GM19463 (cell line): ENCODE measurements at regions not wholly inside any gene's neighbourhood (a gene's known extent, or its start where the extent isn't known, plus 50 kb on each side); places are given as distances from the start of the nearest gene placed in this dataset.
"Not testable (repeated sequence)": the region's sequence is repeated elsewhere in the genome, so short reads cannot be mapped to it uniquely, and the experiment has no call there.

ENCODE experiments used
- ATAC-seq: cut with Tn5 transposase; IDR thresholded peaks from one replicate; pipeline ENCODE4 v1.9.1; 2021; ENCODE audit warnings: mild to moderate bottlenecking, moderate library complexity; ENCODE audit not compliant: unreplicated experiment

DNA sequence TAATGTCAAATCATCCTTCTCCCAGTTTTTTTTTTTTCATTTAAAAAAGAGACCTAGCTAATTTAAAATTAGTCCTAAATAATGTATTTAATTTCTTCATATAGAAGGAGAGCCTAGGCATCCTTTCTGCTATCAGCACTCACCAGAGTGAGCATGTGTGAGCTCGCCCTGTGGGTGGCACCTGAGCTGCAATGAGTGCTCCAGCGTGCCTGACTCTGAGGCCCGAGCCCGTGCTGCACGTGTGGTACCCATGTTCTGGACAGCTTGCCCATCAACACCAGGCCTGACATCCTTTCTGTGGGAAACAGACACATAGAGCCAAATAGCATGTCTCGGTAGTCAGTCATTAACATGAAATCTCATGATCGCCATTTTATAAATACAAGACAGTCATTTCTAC is 381.4 kb downstream of the DTWD2 start:
- no peak for ATAC-seq

- ATAC-seq = no peak
These were observed 382.6 kb downstream of the DTWD2 start for GRCh38 chr5:118605761-118606160.

DNA sequence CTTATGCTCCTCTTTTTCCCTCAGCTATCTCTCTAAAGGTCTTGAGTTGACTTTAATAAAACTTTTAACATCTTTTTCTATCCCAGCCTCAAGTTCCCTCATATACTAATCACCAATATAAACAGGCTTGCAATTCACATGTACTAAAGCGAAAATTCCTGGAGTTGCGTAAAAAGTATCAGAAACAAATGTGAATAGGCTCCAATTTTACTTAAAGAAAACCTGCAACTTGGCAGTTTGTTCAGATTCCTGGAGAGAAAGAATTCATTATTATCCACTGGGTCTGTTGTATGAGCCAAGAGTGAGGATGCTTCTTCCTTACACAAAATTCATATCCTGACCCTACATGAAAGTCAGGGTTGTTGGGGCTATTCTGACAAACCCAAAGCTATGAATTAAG is 384.2 kb downstream of the DTWD2 start:
- no peak for ATAC-seq

DNA sequence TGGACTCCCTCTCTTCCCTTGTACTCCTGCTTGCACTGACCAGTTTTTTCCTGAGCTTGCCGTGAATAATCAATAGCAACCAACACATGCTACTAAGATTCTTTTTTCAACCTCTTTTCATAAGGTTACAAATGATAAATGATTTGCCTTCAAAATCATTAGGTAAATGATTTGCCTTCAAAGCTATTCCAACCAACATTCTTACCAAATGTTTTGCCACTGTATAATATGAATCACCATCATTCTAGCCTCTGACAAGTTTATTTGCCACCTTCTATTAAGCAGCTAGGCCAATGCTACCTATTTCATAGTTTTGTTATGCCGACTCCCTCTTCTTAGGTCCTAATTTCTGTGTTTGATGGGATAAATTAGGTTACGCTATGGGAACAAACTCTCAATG is 385.1 kb downstream of the DTWD2 start:
- no peak for ATAC-seq

- ATAC-seq = no peak
These were observed 390.0 kb downstream of the DTWD2 start for GRCh38 chr5:118598311-118598710.

DNA sequence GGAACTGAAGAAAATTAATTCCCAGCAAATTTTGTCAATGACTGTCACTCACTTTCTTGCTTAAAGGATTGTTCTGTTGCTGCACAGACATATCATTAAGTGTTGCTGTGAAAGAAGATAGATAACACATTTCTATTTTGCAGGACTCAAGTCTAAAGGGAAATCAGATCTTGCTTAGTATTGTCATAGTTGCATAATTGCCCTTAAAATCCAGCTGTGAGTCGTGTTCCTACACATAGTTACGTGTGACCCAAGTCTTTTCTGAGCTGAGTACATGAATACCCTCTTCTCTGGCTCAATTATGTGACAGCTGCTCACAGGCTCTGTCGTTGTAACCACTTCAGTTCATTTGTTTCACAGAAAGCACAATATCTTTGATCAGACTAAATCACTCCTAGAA is 390.8 kb downstream of the DTWD2 start:
- no peak for ATAC-seq

DNA sequence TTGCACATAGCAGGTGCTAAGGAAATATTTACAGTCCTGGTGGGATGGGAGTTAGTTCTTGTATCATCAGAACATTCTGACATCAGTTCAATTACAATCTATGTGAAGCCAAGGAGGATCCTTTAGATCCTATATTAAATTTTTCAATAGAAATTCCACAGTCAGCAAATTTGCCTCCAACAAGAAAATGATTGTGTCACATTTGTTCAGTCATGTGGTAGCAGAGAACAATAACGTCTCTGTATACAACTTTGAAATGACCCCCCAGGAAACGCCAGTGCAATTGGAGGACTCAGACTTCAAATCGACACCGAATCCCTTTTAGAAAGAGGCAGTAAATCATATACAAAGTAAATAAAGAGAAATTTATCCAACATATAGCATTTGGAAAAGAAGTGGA is 392.1 kb downstream of the DTWD2 start:
- no peak for ATAC-seq

DNA sequence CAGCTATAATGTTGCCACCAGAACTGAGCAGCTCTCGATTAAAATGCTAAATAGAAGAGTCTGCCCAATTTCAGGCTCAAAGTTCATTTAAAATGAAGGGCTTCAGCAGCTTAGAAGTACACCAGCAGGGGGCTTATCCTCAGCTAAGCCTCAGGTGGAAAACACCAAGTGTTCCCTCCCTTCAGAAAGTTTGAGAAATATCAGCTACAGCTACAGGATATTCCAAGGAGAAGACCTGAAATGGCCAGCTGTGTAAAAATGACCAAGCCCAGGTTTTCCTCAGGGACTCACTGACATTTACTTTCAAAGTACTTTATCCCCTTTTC is 395.4 kb downstream of the DTWD2 start:
- ATAC-seq = no peak

DNA sequence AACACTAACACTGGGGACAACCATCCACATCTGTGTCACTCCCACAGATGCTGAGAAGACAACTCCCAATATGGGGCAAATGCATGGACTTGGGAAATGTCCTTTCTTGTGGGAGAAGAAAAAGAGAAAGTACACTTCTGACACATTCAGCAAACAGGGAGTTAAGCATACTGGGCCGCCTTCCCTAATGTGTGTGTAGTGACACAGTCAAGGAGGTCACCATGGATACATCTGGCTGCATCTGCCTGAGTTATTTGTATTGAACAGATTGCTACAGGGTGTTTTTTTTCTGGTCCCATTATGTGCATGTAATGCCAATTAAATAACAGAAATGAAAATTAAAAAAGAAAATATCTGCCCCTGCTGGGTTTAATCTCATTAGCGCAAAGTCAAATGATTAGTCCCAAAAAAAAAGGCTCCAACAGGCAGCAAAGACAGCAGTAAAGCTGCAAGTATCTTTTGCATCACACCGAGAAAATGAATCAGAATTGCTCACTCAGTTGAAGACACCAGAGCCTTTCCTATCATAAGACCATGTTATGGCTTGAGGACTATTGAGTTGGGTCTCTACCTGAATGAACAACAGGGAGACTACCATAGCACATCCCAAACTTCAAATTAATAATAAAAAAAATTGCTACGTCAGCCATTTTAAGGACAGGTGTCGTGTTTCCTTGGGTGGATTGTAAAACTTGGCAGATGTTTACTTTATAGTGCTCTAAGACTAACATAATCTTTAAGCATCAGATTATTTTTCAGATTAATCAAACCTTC is 395.9 kb downstream of the DTWD2 start:
- ATAC-seq = no peak

DNA sequence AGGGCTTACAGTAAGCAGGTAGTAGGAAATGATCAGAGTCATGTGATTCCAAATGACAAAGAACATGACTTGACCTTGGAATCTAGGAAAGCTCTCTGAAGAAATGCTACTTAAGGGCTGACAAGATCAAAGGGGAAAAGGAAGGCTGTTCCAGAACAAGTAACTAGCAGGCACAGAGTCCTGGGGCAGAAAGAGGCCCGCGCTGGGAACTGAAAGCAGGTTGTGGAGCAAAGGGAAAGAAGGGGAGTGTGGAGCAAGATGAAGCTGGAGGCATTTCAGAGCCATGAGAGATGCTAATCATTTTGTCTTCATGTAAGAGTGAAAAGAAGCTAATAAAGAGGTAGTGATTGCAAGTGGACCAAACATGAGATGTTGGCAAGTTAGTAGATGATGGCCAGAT is 397.5 kb downstream of the DTWD2 start:
- ATAC-seq = no peak

- no peak for ATAC-seq
These were observed 407.4 kb downstream of the DTWD2 start for GRCh38 chr5:118580949-118581348.

GRCh38 chr5:118578093-118578492 is 410.3 kb downstream of the DTWD2 start:
- no peak for ATAC-seq

DNA sequence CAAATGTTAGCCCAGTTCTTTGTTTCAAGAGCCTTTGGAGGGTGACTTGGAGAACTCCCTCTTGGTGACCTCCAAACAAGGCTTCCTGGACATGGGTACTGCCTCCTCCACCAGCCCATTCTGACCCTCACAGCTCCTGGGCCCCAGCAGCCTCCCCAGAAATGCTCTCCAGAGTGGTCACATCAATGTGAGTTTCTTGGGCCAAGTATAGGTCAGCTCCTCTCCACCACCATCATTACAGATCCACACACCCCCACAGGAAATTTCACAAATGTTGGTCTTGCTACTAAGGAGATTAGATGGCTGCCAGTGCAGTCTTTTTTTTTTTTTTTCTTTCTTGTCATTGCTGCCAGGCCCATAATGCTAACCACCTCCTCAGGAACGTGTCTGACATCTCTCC is 410.7 kb downstream of the DTWD2 start:
- no peak for ATAC-seq

DNA sequence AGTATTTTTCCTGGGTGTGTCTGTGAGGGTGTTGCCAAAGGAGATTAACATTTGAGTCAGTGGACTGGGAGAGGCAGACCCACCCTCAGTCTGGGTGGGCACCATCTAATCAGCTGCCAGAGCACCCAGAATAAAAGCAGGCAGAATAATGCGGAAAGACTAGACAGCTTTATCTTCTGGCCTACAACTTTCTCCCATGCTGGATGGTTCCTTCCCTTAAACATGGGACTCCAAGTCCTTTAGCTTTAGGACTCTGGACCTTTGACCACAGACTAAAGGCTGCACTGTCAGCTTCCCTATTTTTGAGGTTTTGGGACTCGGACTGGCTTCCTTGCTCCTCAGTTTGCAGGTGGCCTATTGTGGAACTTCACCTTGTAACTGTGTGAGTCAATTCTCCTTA is 418.1 kb downstream of the DTWD2 start:
- not testable (repeated sequence) for ATAC-seq

GRCh38 chr5:118569596-118569995 is 418.8 kb downstream of the DTWD2 start:
- ATAC-seq = not testable (repeated sequence)

- no peak for ATAC-seq
These were observed 422.9 kb downstream of the DTWD2 start for GRCh38 chr5:118565335-118565971.

DNA sequence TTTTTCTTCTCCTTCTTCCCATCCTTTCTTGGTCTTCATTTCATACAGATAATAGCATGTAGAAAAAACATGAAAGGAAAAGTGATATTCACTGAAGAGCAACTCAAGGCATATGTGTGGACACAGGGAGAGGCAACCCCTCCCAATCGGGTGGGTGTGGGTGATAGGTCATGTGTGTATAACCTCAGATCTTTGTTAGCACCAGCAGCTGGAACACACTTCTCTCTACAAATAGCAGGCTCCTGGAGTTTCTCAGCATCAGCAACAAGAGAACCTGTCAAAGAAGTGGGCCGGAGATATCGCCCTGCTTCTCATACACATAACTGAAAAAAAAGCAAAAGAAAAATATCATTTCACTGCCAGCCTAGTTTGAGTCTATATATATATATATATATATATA is 426.4 kb downstream of the DTWD2 start:
- ATAC-seq = no peak

- ATAC-seq = no peak
These were observed 427.1 kb downstream of the DTWD2 start for GRCh38 chr5:118561235-118561634.

DNA sequence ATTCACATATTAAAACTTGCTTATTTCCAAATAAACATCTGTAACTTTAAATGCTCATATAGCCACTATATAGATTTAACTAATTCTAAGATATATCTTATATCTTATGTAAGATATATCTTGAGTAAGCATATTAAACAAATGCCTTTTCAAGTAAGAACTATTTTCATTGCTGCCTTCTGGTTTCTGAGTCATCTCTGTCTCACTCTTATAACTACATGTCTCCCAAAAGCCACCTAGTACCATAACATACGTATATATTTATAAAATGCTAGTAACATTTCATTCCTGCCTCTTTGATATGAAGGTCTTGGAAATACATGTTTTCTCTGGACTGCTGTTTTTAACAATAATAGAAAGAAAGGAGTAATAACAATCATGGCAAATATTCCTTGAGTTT is 429.5 kb downstream of the DTWD2 start:
- ATAC-seq = no peak

- ATAC-seq = no peak
These were observed 431.1 kb downstream of the DTWD2 start for GRCh38 chr5:118557251-118557661.

DNA sequence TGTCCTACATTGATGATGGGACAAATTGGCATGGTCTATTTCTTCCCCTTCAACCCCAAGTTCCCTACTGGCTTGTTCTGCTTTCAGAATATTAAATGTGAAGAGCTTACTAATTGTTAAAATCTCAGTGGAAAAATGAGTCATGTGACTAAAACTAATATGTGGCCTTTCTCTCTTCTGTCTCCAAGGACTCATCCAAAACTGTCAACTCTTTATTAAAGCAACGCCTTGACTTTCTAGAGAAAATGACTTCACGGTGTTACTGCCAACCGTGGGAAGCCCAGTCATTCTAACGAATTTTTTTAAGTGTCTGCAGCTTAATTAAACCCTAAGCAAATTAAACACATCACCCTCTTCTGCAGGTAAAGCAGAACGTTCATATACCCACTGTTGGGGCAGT is 431.6 kb downstream of the DTWD2 start:
- no peak for ATAC-seq

GRCh38 chr5:118555727-118556126 is 432.6 kb downstream of the DTWD2 start:
- ATAC-seq = no peak

GRCh38 chr5:118554981-118555380 is 433.4 kb downstream of the DTWD2 start:
- no peak for ATAC-seq
